Loucy (cell line): ENCODE measurements at regions not wholly inside any gene's neighbourhood (a gene's known extent, or its start where the extent isn't known, plus 50 kb on each side); places are given as distances from the start of the nearest gene placed in this dataset.
"Not testable (repeated sequence)": the region's sequence is repeated elsewhere in the genome, so short reads cannot be mapped to it uniquely, and the experiment has no call there.

Experiments used
- CTCF ChIP-seq: fragments of 200-600 bp; sonication (generic); conservative IDR thresholded peaks from 2 replicates; pipeline ENCODE4 v1.5.1; 2014; ENCODE audit warnings: mild to moderate bottlenecking, antibody characterized with exemption, low read length
- EZH2phosphoT487 ChIP-seq: fragments of 200-600 bp; IDR thresholded peaks from 2 replicates; pipeline ENCODE4 v1.6.1; 2018; ENCODE audit warnings: antibody characterized with exemption, mild to moderate bottlenecking, moderate library complexity, borderline replicate concordance

GRCh38 chr9:62904061-62904460 lies 1714.2 kb downstream of the SPATA31A7 start:
- not testable (repeated sequence) for TF ChIP-seq CTCF, EZH2phosphoT487
